ENCODE measurements at regions not wholly inside any gene's neighbourhood (a gene's known extent, or its start where the extent isn't known, plus 50 kb on each side); places are given as distances from the start of the nearest gene placed in this dataset.

DNA sequence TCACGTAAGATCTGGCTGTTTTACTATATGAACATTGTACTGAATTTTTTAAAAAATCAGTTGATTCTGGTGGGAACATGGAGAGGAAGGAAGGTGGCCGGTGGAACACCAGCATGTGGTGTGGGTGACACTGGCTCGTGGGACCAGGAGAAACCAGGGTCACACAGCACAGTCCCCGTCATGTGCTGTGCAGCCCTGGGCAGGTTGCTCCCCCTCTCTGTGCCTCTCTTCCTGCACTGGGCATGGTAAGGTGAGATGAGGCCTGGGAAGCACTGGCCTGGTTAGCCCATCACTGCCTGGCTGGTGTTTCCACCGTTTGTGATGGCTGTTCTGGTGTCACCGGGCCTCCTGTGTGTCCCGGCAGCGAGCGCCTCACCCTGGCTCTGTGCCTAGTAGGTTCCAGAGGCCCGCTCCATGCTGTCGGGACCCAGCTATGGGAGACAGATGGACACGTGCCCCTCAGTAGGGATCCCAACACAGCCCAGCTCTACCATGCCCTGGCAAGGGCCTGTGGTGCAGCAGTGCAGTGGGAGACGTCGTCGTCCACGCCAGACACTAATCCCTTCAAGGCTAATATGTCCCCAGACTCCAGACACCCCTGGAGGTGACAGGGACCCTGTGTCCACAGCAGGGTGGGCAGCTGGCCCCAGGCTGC lies 88.2 kb upstream of the LINC01488 start:
- no peak for DNase-seq (ENCODE audit: low spot score)

DNA sequence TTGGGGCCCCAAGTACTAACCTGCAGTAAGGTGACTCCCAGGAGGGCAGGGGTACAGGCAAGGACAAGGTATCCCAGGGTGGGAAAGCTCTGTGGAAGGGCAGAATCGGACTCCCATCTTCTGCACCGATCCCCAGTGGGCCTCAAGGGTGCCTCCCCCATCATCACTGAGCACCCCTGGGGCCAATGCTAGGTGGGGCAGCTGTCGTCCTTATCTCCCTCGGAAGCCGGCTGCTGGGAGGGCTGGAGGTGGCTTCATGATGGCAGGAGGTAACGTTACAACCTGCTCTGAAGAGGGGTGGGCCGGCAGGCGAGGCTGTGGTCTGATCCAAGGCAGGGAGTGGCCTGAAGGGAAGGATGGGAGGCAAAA lies 87.6 kb upstream of the LINC01488 start:
- no peak for DNase-seq (ENCODE audit: low spot score)

DNA sequence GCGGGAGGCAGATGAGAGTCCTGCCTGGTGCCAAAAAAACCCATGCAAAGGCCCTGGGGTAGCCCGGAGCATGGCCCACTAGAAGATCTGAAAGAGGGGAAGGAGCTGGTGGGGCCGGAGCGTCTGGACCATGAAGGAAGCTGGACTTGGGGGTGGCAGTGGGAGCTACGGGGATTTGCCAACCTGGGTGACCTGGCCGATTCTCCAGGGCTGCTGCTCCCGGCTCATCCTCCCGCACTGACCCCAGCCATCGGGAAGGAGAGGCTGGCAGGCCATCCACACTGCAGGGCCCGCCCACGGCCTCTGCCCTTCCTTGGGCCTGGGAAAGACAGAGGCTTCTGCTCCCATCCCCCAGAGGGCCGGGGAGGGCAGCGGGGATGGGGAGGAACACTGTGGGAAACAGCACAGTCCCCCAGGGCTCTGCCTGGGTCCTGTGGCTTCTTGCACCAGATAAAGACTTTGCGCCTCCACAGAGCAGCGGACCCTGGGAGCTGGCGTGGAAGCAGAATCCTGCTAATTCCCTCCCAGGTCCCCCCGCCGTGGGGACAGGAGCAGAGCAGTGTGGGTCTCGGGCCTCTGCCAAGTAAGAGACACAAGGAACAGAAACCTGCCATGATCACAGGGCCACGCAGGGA lies 87.1 kb upstream of the LINC01488 start:
- DNase-seq (ENCODE audit: low spot score), result no peak

DNA sequence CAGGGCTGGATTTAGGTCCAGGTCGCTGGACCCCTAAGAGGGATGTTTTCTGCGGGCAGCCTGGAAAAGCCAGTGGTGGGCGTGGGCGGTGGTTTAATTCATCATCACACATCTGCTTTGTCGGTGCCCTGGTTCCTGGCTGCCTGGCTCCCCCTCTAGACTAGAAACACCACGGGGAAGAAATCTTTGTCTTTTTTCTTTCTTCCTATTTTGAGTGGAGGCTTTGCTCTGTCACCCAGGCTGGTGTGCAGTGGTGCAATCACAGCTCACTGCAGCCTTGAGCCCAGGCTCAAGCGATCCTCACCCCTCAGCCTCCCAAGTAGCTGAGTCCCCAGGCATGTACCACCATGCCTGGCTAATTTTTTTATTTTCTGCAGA lies 86.6 kb upstream of the LINC01488 start:
- no peak for DNase-seq (ENCODE audit: low spot score)

DNA sequence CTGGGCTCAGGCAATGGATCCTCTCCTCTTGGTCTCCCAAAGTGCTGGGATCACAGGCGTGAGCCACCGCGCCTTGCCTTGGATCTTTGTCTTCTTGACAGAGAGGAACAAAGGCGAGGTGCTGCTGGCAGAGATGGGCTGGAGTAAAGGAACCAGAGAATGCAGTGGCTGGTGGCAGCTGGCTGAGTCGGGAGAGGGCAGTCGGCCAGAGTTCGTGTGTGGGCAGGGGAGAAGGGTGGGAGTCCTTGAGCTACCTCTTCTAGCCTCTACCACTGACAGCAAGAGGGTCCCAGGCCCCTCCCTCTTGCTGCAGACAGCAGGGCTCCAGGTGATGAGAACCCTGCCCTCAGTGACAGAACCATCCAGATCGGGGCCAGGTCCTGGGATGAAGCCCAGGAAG lies 86.2 kb upstream of the LINC01488 start:
- DNase-seq (ENCODE audit: low spot score), result no peak

DNA sequence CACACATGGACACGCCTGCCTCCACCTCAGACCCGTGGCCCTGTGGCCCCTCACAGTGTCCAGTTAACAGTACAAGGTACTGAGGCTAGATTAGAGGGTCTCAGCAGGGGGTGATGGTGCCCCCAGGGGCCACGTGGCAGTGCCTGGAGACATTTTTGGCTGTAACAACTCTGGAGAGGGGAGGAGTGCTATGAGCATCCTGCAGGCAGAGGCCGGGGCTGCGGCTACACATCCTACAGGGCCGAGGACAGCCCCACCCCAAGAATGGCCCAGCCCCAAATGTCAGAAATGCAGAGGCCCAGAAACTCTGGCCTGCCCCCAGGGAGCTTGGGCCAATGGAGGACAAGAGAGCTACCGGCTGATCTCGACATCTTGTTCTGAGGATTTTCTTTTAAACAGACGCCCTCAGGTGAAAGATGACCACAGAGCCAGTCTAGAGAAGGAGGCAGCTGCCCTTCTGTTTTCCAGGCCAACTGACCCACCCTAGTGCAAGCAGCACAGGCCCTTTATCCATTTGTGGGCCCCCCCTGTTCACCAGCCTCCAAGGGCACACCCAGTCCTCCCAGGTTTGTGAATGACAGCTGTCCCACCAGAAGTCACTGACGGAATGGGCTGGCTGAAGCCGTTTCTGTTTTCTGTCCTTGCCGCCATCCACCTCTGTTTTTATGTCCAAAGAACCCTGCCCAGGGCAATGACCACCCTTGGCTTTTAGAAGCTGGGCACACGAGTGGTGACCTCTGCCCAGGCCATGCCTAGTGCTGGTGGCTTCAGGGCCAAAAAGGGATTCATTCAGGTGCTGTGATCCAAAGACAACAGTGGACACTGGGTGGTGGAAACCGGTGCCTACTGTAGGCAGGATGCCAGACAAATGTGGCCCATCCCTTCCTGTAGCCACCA lies 85.2 kb upstream of the LINC01488 start:
- DNase-seq (ENCODE audit: low spot score), result no peak

DNA sequence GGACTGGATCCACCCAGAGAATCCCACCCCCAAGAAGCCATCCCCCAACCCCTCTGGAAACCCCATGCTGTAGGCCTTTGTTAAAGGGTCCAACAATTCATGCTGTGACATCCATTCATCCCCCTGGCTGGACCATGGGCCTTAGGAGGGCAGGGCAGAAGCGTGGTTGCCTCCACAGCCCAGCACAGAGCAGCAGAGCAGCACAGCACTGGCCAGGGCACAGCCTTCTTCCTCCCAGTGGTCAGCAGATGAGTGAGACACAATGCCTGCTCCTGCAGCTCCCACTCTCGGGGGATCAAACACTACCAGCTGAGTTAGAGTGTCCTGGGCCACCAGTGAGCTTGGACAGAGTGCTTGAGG lies 84.5 kb upstream of the LINC01488 start:
- no peak for DNase-seq (ENCODE audit: low spot score)

DNA sequence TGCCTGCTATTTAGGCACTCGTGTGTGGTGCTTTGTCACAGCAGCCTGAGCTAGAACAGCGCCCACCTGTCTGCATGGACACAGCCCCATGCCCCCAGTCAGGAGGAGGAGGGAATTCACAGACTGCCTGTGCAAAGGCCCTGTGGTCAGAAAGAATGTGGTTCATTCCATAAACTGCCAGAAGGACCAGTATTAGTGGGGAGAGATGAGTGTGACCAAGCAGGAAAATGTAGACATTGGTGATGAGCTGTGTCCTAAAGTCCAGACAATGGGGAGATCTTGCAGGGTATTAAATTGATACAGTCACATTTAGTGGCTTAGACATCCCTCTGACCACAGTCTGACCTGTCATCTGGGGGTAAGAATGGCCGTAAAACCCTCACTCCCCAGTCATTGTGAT lies 83.7 kb upstream of the LINC01488 start:
- no peak for DNase-seq (ENCODE audit: low spot score)

DNA sequence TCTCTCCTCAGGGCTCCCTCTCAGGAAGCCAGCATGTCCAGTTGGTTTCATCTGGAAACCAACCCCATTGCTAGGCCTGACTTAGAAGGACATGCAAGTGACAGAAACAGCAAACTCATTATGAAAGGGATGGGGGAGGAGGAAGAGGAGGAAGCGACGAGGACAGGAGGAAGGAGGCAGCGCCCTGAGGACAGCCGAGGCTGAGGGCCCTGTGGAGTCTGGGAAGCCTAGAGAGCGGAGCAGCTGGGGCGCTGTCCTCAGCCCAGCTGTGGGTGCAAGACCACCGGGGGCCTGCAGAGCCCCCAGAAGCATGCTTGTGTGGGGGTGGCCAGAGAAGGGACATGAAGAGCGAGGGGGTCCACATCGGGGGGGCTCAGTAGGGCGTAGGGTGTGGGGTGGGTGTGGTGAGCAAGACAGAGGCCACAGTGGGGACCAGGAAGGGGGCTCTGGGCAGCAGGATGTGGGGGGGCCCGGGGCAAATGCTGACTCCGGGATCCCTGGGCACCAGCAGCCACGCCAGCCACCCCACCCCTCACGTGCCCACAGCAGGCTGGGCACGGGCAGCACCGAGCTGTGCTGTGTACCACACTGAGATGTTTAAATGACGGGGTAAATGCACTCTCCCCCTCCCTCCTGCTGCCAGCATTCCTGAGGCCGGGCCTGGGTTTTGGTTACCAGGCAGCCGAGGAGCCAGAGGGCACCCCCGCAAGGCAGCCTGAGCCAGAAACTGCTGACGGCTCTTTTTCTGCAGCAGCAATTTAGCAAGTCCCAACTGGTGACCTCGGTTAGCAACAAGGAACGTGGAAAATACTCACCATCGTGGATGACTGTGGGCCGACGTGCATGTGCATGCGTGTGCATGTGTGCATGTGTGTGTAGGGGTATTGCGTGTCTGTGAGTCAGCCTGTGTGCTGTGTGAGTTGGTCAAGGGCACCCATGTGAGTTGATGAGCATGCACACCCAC lies 82.7 kb upstream of the LINC01488 start:
- DNase-seq (ENCODE audit: low spot score), result peak; percentile 66

DNA sequence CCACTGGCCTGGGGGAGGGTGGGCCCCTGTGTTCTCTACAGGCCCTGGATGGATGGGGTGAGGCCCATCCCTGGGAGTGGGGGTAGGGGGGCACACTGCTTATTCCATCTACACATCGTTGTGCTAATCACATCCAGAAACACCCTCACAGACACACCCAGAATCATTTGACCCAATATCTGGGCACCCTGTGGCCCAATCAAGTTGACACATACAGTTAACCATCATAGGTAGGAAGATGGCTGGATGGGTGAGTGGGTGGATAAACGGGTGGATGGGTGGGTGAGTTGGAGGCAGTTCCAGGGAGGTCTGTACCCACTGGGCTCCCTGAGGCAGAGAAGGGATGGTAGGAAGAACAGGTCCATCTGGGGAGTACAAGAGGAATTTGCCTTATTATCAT lies 81.3 kb upstream of the LINC01488 start:
- no peak for DNase-seq (ENCODE audit: low spot score)

DNA sequence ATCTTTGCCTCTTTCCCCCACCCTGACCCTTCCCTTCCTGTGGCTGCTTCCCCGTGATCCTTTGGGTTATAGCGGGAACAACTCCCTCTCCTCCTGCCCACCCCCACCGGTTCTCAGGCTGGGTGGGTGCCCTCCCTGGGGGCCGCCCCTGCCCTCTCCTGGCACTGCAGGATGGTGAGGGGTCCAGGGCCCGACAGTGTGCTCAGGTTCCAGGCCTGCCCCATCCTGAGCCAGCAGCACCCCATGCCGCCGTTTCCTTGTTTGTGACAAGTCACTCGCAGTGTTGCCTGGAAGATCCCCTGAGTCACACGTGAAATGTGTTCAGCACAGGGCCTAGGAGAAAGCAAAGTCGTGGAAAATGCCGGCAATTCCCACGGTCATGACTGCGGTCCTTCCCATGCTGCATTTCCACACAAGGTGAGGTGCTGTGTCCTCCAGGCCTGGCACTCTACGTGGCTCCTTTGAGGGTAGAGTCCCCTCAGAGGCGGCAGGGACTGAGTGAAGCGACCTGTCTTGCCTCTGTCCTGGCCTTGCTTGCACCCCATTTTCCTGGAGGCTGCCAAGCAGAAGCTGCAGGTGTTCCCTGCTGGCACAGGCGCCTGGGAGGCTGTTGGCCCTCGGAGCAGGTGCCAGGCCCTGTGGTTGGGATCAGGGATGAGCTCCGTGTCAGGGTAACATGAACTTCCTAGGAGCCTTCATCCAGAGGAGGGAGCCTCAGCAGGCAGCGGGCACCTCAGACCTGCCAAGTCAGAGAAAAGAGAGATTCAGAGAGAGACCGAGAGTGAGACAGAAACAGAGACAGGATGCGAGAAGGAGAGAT lies 80.5 kb upstream of the LINC01488 start:
- no peak for DNase-seq (ENCODE audit: low spot score)

DNA sequence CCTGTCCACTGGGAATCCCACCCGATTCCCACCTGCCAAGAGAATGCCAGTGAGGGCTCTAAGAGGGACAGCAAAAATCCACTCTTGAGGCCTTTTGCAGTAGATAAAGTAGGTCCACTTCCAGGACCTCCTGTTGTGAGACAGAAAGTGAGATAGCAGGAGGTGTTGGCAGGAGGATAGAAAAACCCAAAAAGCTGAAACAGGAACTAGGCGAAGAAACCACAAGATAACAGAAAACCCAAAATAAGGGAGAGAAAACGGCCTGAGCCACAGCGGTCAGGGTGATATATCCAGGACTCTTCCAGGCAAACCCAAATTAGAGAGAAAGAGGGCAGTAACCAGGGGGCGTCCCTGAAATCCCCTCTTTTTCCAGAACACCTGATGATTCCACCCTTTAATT lies 79.7 kb upstream of the LINC01488 start:
- DNase-seq (ENCODE audit: low spot score), result no peak

DNA sequence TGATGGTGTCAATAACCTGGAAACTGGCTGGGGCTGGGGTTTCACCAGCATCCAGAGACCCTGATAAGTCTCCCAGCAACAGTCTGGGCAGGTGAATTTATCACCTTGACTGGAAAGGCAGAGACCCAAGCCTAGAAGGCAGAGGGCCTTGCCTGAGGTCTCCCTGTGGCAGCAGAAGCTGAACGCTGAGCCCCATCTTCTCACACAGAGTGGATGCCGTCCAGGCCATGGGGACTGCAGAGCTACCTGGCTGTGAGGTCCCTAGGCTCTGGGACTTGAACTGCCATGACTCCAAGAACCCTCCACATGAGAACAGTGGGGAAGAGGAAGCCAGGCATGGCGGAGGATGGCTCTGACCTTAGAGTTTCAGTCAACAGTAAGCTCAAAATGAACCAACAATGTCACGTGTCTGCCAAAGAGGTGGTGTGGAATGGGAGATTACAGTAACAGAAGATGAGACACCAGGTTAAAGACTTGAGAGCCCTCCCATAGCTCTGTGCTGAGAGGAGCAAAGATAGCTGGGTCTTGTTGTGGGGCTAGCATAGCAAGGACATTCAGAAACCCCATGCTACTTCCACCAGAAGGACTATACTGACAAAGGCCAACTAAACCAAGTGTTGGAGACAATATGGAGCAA lies 79.1 kb upstream of the LINC01488 start:
- no peak for DNase-seq (ENCODE audit: low spot score)

DNA sequence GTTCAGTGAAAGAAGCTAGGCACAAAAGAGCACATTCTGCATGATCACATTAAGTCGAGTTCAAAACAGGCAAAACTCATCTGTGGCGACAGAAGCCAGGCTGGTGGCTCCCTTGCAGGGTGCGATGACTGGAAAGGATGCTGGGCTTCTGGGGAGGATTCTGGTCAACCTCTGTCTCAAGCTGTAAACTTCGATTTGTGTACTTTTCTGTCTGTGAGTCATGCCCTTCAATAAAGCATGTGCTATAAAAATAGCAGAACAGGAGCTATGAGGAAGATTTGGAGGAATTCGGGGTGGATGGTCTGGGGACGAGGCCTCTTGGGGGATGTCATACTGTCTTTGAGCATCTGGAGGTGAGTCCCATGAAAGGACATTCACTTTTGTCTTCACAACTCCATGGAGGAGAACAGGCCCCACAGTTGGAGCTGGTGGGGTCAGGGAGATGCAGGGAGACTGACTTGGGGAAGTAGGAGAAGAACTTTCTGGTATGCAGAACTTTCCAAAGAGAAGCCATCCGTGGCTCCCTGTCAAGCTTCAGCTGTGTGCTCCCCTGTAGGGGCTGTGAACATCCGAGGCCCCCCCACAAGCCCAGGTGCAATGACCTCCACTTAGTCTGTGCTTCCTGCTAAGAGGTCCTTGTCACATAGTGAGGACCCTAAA lies 77.8 kb upstream of the LINC01488 start:
- DNase-seq (ENCODE audit: low spot score), result no peak

DNA sequence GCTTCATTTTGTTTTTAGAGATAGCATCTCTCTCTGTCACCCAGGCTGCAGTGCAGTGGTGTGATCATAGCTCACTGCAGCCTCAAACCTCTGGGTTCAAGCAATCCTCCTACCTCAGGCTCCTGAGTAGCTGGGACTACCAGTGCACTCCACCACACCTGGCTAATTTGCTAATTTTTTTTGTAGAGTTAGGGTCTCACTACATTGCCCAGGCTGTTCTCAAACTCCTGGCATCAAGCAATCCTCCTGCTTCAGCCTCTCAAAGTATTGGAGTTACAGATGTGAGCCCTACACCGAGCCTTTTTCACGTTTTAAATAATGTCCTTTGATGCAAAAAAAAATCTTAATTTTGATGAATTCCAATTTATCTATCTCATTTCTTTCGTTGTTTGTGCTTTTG lies 75.4 kb upstream of the LINC01488 start:
- no peak for DNase-seq (ENCODE audit: low spot score)

DNA sequence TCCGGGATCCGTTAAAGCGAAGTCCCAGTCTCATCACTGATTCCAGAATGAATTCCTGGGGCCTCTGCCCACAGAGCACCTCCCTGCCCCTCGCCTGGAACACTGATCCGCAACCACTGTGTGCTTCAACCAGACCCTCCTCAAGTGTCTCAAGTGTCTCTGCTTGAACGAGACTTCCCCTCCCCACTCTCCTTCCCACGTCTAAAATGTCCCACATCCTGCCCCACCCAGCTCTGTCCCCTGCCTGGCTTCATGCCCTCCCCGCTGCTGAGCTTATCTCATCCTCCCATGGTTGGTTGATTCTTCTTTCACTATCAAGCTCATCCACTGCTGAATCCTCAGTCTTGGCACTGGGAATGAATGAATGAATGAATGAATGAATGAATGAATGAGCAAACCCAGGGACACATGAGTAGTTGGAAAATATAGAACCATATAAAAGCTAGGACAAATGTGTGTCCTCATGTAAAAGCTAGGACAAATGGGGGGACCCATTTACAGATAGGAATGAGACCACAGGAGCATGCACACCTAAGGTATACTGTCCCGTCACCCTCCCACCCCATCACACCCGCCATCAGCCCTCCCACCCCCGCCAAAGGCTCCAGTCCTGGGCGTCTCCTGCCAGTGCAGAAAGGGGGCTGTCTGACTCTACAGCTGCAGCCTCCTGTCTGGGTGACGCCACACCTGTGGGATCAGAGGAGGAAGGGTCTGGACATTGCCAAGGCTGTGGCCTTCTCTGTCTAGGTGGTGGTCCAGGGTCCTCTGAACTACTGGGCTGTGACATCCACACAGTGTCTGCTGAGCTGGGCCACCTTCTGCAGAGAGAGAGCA lies 71.4 kb upstream of the LINC01488 start:
- DNase-seq (ENCODE audit: low spot score), result no peak

DNA sequence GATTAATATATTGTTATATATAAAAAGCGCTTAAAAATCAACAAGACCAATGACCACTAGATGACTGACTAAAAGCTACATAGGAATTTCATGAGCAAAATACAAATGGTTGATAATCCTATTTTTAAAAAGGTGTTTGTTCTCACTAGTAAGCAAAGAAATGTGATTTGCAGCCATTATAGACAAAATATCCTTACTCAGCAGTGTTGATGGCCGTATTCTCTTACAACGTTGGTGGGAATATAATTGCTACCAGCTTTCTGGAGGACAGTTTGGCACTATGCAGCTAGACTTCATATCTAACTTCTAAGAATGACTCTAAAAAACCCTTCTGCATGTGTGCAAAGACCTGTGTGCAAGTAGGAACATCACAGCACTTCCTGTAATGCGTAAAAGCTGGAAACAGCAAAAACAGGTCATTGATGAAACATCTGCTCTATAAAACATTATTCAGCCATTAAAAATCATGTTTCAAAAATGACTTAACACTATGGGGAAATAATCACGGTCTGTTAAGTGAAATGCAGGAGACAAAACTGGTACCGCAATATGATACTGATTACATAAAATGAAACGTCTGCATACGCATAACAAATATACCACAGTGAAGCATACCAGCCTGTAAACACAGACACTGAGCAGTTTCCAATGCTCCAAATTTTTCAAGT lies 70.1 kb upstream of the LINC01488 start:
- DNase-seq (ENCODE audit: low spot score), result no peak

DNA sequence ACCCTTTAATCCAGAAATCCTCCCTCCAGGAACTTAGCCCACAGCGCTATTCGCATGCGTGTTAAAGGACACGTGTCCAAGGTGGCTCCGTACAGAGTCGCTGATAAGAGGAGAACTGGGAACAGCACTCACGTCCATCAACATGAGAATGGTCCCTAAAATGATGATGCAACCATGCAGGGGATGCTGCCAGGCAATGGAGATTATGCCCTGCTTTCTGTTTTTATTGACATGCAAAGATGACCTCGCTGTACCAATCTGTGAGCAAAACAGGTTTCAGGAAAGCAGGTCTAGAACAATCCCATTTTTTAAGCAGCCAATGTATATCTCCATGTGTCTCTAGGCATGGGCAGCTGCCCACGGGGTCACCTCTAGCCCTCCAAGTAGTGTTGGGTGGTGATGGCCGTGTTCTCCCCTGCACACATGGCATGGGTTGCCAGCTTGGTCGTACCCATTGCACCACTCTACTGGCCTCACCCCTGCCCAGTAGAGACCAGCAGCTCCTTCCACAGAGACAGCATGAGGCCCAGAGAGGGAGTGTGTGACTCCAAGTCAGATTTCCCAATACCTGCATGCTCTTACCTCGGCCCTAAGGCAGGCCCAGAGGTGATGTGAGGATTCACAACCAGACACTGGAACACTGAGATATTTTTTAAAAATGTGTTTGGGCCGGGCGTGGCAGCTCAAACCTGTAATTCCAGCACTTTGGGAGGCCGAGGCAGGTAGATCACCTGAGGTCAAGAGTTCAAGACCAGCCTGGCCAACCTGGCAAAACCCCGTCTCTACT lies 68.3 kb upstream of the LINC01488 start:
- no peak for DNase-seq (ENCODE audit: low spot score)
